ENCODE measurements at regions not wholly inside any gene's neighbourhood (a gene's known extent, or its start where the extent isn't known, plus 50 kb on each side); places are given as distances from the start of the nearest gene placed in this dataset.

GRCh38 chr5:173753307-173754168 is 134.6 kb upstream of the CPEB4 start (continued):
- TF ChIP-seq ZMYM3 (CRISPR knock-in tag; IDR thresholded peaks at IDR 0.05), result peak; percentile 82
- no peak for TF ChIP-seq ETS1 (CRISPR knock-in tag; IDR thresholded peaks at IDR 0.05)
- TF ChIP-seq RFX1 (IDR thresholded peaks at IDR 0.05), result no peak
- no peak for TF ChIP-seq ZMAT5 (CRISPR knock-in tag; IDR thresholded peaks at IDR 0.05; ENCODE audit: borderline replicate concordance, low read depth)
- no peak for TF ChIP-seq PPARG (CRISPR knock-in tag; conservative IDR thresholded peaks at IDR 0.05)
- no peak for TF ChIP-seq ZBTB39 (CRISPR knock-in tag; IDR thresholded peaks at IDR 0.05)
- peak; percentile 66 for TF ChIP-seq ZGPAT (CRISPR knock-in tag; IDR thresholded peaks at IDR 0.05)
- TF ChIP-seq TGIF2 (CRISPR knock-in tag; IDR thresholded peaks at IDR 0.05), result no peak
- no peak for TF ChIP-seq TFAP4 (IDR thresholded peaks at IDR 0.05; ENCODE audit: borderline replicate concordance, low read depth)
- TF ChIP-seq FOXO1 (CRISPR knock-in tag; IDR thresholded peaks at IDR 0.05), result peak; percentile 50; the same call in 1 of the 2 replicates
- TF ChIP-seq ZNF10 (CRISPR knock-in tag; IDR thresholded peaks at IDR 0.05; ENCODE audit: borderline replicate concordance, low read depth), result no peak
- peak; percentile 62 for TF ChIP-seq ZBTB33 (CRISPR knock-in tag; IDR thresholded peaks at IDR 0.05)
- no peak for TF ChIP-seq MLX (CRISPR knock-in tag; IDR thresholded peaks at IDR 0.05)
- TF ChIP-seq ZNF501 (CRISPR knock-in tag; IDR thresholded peaks at IDR 0.05), result peak; percentile 73
- no peak for TF ChIP-seq MBD4 (IDR thresholded peaks at IDR 0.05; ENCODE audit: borderline replicate concordance, low read length)
- no peak for TF ChIP-seq ZNF24 (IDR thresholded peaks at IDR 0.05)
- TF ChIP-seq BCLAF1 (IDR thresholded peaks at IDR 0.05), result no peak
- peak; percentile 73 for TF ChIP-seq GATAD2A (CRISPR knock-in tag; IDR thresholded peaks at IDR 0.05)

Data from HepG2 (cell line).